Hematopoietic multipotent progenitor cell treated with erythropoietin and hydrocortisone succinate and interleukin-3 and kit ligand, for 17 days (in vitro differentiated cells): ENCODE measurements at regions not wholly inside any gene's neighbourhood (a gene's known extent, or its start where the extent isn't known, plus 50 kb on each side); places are given as distances from the start of the nearest gene placed in this dataset.
"Not testable (repeated sequence)": the region's sequence is repeated elsewhere in the genome, so short reads cannot be mapped to it uniquely, and the experiment has no call there.

ENCODE experiments used
- DNase-seq: peaks from one replicate; pipeline ENCODE4 v3.0.0-alpha.2; 2015; ENCODE audit warnings: low spot score

DNA sequence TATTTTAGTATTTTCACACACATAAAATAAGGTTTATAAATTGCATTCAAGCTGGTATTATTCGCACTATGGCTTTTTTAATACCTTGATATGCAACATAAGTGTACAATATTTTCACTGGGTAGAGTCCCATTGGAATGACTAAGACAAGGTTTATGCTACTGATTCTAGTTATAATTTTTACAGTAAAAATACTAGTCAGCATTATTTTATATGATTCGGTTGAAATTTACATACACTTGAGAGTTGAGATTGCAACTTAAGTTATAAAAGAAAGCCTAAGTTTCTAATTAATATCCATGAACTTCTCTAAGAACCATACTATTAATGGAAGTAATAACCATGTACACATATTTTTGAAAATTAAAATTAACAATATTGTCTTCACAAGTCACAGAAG lies 723.9 kb upstream of the NR2F2 start:
- no peak for DNase-seq

DNA sequence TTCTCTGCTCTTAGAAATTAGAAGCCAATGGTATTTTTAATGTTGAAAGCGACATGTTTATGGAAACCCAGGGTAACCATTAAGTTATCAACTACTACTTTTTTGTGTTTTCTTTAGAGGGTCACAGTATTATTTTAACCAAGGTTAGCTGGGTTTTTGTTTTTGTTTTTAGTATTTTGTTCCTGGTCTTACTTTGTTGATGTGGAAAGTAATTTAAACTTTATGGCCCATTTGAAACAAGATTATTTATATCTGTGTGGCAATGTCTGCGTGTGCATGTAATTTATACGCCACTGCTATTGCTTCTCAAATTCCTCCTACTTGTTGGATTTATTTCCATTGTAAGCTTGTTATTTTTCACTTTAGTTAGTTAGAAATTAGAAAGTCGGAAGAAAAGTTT lies 722.1 kb upstream of the NR2F2 start:
- DNase-seq = no peak

DNA sequence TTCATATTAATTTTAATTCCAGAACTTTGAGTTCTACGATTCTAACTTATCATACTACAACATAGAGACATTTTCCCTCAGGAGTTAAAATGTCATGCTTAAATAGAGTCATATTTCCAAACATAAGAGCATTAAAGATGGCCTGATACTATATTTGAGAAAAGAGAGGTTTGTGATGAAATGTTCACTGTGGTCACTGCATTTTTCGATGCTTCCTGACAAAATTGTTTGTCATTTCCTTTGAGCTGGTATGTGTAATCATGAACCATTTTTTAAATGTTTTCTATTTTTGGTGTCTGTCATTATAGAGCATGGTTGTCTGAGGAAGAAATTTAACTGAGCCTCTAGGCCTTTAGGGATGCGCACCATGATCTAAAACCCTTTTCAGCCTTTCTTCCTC lies 721.4 kb upstream of the NR2F2 start:
- no peak for DNase-seq

DNA sequence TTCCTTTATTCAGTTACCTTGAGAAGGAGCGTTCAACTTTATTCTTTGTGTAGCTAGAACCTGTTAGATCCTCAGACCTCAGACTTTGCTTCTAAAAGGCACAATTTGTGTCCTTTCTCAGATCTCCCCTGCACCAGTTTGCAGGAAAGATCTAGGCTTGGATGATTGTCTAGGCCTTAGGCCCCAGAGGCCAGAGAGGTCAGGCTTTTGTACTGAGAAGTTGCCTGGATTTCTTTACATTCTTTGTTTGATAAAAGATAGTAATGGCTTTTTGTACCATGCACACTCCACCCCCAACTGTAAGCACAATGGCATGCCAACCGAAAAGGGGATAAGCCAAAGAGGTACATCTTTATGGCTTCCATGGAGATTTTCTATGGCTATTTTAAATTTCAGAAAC lies 719.6 kb upstream of the NR2F2 start:
- no peak for DNase-seq

DNA sequence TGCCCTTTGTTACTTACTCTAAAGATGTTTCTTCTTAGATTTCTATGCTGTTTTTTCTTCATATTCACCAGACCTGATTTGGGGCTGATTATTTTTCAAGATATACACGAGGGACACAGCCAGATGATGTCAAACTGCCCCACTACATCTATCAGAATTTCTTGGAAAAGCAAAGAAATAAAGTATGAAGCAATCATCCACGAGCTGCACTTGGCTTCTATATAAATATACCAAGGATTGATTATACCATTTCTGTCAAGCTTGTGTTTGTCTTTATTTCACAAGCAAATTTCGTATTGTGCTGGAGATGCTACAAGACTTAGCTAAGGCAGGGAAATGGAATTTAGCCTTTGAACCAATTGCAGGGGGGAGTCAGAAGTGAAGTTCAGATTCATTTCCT lies 715.1 kb upstream of the NR2F2 start:
- no peak for DNase-seq

DNA sequence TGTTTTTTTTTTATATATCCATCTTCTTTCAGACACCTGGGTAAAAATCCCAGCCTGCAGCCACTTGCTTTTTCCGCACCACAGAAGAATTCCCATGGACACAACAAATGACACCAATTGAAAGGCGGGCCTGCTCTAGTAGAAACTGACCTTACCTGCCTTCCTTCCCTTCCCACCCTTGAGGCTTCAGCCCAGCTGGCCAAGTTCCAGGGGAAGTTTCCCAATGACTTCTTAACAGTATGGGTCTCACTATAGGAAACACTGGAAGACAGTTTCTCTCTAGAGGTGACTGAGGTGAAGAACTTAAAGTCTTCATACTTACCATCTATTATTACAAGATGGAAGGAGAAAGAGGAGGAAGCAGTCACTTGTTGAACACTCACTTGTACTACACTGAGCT lies 714.2 kb upstream of the NR2F2 start:
- DNase-seq = no peak

DNA sequence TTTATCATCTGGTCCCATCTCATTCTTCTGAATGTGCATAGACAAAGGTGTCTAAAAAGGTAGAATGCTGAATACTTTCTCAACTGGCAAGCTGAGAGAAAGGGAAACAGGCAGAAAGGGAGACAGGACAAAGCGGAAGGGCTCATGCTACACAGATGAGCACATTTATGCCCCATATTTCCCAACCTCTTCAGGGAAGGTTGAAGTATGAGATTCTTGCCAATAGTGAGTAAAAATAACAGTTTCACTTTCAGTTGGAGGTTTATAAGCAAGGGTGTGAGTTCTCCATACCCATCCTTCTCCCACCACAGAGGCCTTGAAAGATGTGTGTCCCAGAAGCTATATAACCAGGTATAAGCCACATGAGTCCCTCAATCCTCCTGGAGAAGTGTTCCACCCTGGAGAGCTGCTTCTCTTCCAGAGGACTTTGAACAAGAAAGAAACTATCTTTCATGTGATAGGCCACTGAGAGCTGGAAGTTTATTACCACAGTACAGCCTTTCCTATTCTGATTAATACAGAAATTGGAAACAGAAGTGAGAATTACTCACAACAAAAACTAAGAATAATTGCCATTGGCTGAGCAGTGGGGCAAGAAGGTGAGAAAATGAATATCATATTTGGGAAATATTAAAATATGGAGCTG lies 709.4 kb upstream of the NR2F2 start:
- DNase-seq = no peak

DNA sequence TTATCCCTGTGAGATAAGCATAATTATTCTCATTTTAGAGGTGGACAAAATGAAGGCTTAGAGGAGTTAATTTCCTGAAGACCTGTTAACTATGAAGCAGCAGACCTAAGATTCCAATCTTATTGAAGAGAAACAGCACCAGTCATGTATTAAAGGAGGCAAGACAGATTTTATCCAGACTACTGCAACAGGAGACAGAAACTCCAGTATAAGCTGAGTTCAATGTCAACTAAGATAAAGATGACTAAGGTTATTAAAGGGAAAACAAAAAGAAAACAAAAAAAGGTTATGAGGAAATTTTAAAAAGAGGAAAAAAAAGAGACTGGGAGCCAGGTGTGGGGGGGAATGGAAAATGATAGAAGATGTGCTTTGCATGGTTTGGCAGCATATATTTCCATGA lies 707.7 kb upstream of the NR2F2 start:
- DNase-seq = no peak

DNA sequence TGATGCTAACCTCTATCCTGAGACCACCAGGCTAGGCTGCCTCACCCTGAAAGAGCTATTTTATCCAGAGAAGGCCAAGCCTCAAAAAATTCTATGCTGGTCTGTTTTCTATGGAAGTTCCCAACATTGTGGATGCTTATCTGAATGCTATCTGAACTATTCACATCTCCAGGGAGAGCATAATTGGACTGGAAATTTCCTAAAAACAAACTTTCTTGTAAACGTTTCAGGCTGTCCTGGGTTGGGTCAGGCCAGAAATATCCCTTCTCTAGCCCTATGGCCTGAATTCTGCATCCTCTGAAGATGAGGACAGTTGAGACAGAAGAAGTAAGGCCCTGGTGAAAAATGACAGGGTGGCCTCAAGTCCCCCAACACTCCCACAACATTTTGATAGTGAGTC lies 706.4 kb upstream of the NR2F2 start:
- no peak for DNase-seq

DNA sequence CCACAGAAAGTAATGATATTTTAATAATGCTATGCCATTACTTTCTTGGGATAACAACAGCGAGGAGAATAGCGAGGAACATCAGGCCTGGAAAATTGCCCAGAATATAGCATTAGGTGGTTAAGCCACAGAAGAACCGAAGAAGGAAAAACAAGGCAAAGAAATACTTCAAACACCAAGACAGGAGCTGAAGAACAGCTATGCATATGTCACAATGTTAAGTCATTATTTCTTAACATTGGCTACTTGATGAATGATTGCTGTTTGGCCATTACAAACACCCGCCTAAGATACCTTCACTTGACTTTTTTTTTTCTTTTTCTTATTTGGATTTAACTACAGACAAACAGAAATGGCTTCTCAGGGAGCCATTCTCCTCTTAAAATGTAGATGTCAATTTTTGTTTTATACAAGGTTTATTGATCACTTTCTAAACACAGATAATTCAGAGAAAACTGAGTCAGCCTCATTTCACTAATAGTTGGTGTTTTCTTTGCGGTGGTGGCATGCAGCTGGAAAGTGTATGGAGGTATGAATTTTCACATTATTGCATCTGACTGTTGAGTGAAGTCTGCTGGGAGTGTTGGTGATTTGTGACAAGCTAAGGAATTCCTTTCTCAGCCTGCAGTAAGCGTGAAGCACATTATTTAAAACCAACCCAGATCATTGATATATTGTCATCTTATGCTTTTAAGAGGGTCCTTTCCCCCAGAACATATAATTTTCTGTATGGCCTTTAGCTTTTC lies 705.7 kb upstream of the NR2F2 start:
- DNase-seq = no peak

DNA sequence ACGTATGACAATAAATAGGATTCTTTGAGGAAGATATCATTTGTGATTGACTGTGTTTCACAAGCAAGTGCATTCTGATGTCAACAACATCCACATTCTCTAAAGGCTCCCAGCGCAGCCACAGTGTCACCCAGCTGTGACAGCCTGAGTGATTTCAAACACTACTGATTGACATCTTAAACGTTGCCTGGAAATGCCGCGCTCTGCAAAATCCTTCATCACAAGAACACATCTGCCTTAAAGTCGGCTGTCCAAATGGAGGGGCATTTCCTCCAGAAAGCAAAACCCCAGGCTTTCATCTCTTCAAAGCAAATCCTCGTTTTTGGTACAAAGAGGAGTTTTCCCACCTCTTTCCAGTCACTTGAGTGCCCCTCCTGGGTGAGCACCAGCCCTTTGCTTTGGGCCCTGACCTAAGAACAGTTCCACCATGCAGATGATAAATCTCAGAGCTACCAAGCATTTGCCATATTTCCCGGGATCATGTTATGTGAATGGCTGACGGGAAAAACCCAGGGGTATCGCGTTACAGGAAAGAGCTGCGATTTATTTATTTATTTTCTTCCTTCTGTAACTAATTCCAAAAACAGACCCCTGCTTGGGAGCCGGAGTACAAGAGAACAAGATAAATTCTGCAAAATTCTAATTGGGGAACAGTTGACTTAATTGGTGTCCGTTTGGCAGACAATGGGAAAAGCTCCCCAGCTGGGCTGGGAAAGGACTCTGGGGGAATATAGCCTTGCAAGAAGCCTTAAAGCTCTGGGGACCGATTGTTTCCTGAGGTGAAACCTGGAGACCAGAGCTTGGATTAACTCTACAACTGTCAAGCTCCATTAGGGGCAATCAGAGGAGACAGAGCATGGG lies 703.8 kb upstream of the NR2F2 start:
- no peak for DNase-seq

DNA sequence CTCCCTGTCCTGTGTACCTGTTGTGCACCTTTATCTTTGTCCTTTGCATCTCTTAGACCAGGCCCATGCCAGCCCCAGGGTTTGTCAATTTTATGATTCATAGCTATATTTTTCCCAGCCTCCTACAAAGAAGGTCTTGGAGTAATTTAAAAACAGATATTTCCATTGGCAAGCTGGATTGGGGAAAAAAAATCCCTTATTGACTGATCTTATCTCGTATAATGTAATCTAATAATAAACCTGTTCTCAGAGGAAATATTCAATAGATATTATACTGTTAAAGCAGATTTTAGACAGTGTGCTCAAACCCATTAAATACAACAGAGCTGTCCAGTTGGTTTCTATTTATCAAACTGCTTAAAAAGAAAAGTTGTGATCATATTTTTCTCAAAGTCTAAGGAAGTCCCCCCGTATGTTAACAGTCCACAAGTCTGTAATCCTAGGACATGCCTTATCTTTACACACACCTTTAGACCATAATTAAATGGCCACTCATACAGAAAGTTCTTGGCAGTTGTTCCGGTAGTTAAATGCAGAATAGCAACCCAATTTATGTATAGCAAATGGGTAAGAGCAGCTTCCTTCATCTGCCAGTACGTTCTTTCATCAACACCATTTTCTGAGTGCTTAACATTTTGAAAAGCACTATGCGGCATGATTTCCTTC lies 700.9 kb upstream of the NR2F2 start:
- no peak for DNase-seq

DNA sequence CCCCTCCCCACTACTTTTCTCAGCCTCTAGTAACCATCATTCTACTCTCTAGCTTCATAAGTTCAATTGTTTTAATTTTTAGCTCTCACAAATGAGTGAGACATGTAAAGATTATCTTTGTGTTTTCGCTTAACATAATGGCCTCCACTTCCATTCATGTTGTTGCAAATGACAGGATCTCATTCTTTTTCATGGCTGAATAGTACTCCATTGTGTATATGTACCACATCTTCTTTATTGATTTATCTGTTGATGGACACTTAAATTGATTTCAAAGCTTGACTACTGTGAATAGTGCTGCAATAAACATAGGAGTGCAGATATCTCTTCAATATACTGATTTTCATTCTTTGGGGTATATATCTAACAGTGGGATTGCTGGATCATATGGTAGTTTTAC lies 699.8 kb upstream of the NR2F2 start:
- no peak for DNase-seq

DNA sequence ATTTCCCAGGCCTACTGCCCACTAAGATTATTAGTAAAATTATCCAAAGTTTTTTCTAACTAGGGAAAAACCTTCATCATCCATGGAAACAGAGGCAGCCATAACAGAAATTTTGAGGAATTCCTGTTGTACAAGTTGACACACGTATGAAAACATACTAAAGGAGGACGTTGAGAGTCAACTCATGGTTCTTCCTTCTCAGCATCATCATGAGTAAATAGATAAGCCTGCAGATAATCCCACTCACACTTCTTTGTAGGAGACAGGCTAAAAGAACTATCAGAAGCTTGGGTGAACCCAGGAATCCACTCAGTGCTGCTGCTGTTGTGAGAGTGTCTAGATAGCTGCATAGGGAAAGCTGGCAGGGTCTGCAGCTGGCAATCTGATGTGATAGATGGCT lies 694.8 kb upstream of the NR2F2 start:
- DNase-seq = no peak

DNA sequence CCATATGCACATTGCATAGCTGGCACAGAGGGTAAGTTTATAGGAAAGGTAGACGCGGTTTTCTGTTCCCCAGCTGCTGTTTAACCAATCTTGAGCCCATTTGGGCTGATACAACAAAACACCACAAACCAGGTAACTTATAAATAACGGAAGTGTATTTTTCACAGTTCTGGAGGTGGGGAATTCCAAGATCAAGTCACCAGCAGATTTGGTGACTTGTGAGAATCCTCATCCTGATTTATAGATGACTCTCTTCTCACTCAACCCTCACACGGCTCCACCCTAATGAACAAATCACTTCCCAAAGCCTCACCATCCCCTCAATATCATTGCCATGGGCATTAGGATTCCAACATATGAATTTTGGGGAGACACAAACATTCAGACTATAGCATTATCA lies 694.4 kb upstream of the NR2F2 start:
- no peak for DNase-seq

DNA sequence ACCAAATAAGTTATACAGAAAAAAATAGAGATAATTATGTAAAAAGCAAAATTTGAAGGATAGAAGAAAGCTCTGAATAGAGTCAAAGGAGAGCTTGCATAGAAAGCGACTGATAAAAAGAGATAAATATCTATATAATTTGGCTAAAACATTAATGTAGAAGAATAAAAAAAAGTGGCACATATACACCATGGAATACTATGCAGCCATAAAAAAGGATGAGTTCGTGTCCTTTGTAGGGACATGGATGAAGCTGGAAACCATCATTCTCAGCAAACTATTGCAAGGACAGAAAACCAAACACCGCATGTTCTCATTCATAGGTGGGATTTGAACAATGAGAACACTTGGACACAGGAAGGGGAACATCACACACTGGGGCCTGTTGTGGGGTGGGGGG lies 693.3 kb upstream of the NR2F2 start:
- not testable (repeated sequence) for DNase-seq

DNA sequence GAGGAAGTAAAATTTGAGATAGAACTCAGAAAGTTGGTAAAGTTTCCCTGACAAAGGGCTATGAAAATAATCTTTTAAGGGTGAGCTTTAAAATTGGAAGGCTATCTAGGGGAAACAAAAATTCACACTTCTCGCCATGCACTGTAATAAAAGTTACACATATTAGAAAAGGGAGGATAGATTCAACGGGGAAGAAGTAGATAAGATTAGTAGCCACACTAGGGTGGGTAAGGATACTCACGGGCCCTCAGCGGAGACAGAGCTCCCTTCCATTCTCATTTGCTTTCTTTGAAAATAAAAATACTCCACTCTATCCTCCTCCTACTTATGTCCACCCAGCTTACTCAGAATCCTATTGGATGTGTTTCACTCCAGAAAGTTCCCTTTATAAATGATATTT lies 691.3 kb upstream of the NR2F2 start:
- no peak for DNase-seq

DNA sequence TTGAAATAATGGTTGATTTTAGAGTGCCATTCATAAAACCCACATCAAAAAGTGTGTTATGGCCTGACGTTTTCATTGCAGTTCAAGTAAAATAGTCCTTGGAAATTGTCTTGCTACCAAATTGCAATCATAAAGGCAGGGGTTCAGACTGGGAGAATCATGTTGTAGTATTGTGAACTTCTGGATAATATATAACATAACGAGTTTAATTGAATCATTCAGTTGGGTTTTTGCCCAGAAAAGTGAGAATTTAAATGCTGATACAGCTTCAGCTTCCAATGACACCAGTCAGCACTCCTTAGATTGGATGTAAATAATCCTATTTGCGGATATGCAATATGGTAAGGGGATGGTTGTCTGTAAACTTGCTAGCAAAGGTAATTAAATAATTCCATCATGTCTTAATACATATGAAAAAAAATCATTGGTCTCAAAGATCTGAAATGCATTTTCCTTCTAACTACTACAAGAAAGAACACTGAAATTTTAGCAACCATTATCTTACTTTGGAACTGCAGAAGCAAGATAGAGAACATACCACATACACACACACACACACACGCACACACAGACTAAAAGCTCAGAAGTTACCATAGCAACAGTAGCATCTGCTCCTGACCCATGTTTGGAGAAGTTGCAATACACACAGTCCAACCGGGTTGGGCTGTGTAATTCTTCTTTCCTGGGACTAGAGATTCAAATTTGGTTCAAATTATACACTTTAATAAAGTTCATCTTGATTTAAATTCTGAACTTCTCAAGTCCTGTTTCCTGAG lies 686.2 kb upstream of the NR2F2 start:
- DNase-seq = no peak

DNA sequence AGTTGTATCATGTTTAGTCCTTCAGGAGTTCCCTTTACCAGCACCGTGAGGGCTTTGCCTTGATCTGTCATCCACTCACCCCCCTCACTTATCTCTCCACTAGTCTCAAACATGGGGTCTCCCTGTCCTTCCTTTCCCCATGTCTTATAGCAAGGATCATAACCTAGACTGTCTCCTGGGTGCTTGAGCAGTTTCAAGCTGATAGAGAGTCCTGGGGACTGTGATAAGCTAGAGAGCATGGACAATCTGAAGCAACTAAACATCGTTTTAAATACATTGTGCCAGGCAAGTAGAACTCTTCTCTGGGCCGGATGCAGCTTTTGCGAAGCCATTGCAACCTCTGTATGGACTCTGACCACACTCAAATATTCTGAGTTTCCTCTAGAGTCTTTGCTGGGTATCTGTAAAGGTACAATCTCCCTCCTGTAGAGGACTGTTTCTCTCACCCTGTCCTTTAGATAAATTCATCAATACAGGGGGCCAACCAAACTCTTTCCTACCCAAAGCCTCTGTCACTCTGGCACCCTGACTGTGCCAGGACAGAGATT lies 684.6 kb upstream of the NR2F2 start:
- DNase-seq = no peak

DNA sequence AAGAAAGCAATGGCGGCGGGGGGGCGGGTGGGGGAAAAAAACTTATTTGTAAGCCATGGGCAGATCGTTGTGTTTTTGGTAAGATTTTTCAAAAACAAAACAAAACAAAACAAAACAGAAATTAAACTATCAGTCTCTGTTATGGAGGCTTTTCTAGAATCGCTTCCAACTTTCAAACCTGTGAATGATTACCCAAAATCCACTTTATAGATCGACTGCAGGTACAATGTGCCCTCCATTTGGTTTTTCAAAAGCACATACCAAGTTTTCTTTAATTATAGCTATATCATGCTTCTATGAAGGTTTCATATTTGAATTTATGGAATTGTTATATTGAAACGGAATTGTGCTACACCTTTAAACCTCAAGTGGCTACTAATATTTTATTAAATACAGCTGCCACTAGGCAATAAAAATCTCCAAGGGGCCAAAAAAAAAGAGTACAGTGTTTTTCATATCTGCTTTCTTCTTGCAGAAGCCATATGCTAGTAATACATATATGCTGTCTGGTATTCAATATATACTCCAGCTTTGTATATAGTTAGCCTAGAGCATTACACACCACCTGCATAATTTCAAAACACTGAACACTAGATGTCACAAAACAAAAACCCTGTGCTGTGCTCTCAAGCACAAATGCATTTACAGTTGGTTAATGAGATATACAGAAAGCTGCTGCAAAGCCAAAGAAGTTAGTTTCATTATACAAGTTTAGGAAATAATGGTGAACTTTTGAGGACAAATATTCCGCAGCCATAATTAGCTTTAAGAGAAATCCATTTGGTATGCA lies 683.8 kb upstream of the NR2F2 start:
- DNase-seq = no peak
